DND-41 (cell line): ENCODE measurements at regions not wholly inside any gene's neighbourhood (a gene's known extent, or its start where the extent isn't known, plus 50 kb on each side); places are given as distances from the start of the nearest gene placed in this dataset.
"Not testable (repeated sequence)": the region's sequence is repeated elsewhere in the genome, so short reads cannot be mapped to it uniquely, and the experiment has no call there.

Experiments
- ATAC-seq: fragments of 200-7000 bp; cut with Tn5 transposase; 3 replicates; pipeline ENCODE4 v1.9.1; 2021; ENCODE audit warnings: low read depth; ENCODE audit not compliant: insufficient read depth
- DNase-seq: peaks from one replicate; pipeline ENCODE4 v3.0.0-alpha.2; 2020
- H2AFZ ChIP-seq: 2 replicates; pipeline ENCODE4 v1.6.0; 2012; ENCODE audit warnings: low read depth, low read length
- H3K27ac ChIP-seq: 2 replicates; pipeline ENCODE4 v1.5.1; 2012; ENCODE audit warnings: low read length, inconsistent platforms
- H3K27me3 ChIP-seq: fragments of 200-600 bp; sonication (generic); 2 replicates; pipeline ENCODE4 v1.6.0; 2012; ENCODE audit warnings: low read length, mild to moderate bottlenecking, inconsistent platforms; ENCODE audit not compliant: insufficient read depth, poor library complexity
- H3K36me3 ChIP-seq: 2 replicates; pipeline ENCODE4 v1.5.1; 2012; ENCODE audit warnings: low read length, inconsistent platforms; ENCODE audit not compliant: insufficient read depth
- H3K4me1 ChIP-seq: 2 replicates; pipeline ENCODE4 v1.5.1; 2012; ENCODE audit warnings: mild to moderate bottlenecking, low read length; ENCODE audit not compliant: insufficient read depth
- H3K4me2 ChIP-seq: 2 replicates; pipeline ENCODE4 v1.6.0; 2012; ENCODE audit warnings: mild to moderate bottlenecking, moderate library complexity, low read length, inconsistent platforms; ENCODE audit not compliant: insufficient read depth
- H3K4me3 ChIP-seq, 2 experiments: fragments of 200-600 bp in 1 of 2; shearing (Covaris generic) in 1 of 2; 2 replicates each; pipeline ENCODE4 v1.5.1; 2012 to 2016; ENCODE audit warnings: inconsistent platforms in 2 of 2, low read length in 2 of 2, mild to moderate bottlenecking in 2 of 2, low read depth in 1 of 2, moderate library complexity in 1 of 2
- H3K79me2 ChIP-seq: 2 replicates; pipeline ENCODE4 v1.6.0; 2012; ENCODE audit warnings: low read length, inconsistent platforms; ENCODE audit not compliant: insufficient read depth
- H3K9ac ChIP-seq: 2 replicates; pipeline ENCODE4 v1.6.0; 2012; ENCODE audit warnings: low read depth, mild to moderate bottlenecking, inconsistent platforms, low read length, moderate library complexity
- H3K9me3 ChIP-seq: 2 replicates; pipeline ENCODE4 v1.5.1; 2012; ENCODE audit warnings: low read length, moderate library complexity, mild to moderate bottlenecking, inconsistent platforms; ENCODE audit not compliant: insufficient read depth, severe bottlenecking
- H4K20me1 ChIP-seq: 2 replicates; pipeline ENCODE4 v1.6.0; 2012; ENCODE audit warnings: low read length; ENCODE audit not compliant: insufficient read depth
- EZH2 ChIP-seq: IDR thresholded peaks from 3 replicates; pipeline ENCODE4 v1.6.1; 2012; ENCODE audit warnings: borderline replicate concordance, low read depth, mild to moderate bottlenecking, moderate library complexity, low read length, inconsistent platforms; ENCODE audit not compliant: severe bottlenecking
- TF ChIP-seq, protein P1 (sequence below): IDR thresholded peaks from 2 replicates; pipeline ENCODE4 v1.5.1; 2012; ENCODE audit warnings: borderline replicate concordance, low read length, moderate library complexity, mild to moderate bottlenecking; ENCODE audit not compliant: poor library complexity, severe bottlenecking; ENCODE audit errors: extremely low read depth

- no peak for DNase-seq
- Histone ChIP-seq H3K27ac (no peak overlapping the region), H4K20me1 (no peaks in the 10 kb centered on the region), H3K4me1 (no peaks in the 10 kb centered on the region), H3K4me3 (no peak overlapping the region), H3K9ac (no peak overlapping the region), H3K79me2 (no peaks in the 10 kb centered on the region), H3K4me2 (no peak overlapping the region), H3K9me3 (no peaks in the 10 kb centered on the region), H3K36me3 (no peaks in the 10 kb centered on the region), H3K27me3 (no peaks in the 10 kb centered on the region), H2AFZ (no peak overlapping the region)
- TF ChIP-seq, protein P1, sequence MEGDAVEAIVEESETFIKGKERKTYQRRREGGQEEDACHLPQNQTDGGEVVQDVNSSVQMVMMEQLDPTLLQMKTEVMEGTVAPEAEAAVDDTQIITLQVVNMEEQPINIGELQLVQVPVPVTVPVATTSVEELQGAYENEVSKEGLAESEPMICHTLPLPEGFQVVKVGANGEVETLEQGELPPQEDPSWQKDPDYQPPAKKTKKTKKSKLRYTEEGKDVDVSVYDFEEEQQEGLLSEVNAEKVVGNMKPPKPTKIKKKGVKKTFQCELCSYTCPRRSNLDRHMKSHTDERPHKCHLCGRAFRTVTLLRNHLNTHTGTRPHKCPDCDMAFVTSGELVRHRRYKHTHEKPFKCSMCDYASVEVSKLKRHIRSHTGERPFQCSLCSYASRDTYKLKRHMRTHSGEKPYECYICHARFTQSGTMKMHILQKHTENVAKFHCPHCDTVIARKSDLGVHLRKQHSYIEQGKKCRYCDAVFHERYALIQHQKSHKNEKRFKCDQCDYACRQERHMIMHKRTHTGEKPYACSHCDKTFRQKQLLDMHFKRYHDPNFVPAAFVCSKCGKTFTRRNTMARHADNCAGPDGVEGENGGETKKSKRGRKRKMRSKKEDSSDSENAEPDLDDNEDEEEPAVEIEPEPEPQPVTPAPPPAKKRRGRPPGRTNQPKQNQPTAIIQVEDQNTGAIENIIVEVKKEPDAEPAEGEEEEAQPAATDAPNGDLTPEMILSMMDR, result no peak
- no peak for ATAC-seq
Measured at GRCh38 chr6:120363429-120363828, 970.9 kb downstream of the TBC1D32 start.

DNA sequence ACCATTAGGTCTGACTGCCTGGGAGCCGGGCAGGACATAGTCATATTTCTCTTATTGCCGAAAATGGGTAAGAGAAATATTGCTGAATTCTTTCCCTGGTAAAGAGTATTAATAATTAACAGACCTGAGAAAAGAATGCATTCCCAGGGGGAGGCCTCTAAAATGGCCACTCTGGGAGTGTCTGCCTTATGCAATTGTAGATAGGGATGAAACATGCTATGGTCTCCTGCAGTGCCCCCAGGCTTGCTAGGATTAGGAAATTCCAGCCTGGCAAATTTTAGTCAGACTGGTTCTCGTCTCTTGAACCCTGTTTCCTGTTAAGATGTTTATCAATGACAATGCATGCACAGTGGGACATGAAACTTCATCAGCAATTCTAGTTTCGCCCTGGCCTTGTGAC is 975.7 kb downstream of the TBC1D32 start:
- not testable (repeated sequence) for H3K9me3 ChIP-seq, H3K4me3 ChIP-seq, H2AFZ ChIP-seq, H3K36me3 ChIP-seq, ATAC-seq, H3K4me2 ChIP-seq, DNase-seq, H3K27ac ChIP-seq, H3K9ac ChIP-seq, H3K27me3 ChIP-seq, H4K20me1 ChIP-seq, H3K4me1 ChIP-seq, H3K79me2 ChIP-seq

DNA sequence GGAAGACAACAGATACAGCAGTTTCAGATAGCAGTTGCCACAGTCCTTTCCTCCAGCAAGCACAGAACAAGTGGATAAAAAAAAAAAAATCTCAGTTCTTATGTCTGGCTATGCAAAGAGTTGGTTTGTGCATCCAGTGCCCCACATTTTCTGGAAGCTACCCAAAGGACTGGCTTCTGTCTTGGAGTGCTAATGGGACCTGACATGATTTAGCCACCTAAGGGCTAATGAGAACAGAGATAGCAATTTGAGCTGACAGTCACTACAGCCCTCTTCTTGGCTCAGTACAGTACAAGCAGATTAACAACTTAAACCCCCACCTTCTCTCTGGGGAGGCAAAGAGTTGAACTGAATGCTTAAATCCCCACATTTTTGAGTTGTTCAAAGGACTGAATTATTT is 976.8 kb downstream of the TBC1D32 start:
- TF ChIP-seq, protein P1, result no peak
- TF ChIP-seq EZH2, result no peak
- Histone ChIP-seq H3K4me3 (no peak overlapping the region), H3K9me3 (no peaks in the 10 kb centered on the region), H3K4me1 (peaks cover 10% of the 10 kb centered on the region), H3K9ac (no peak overlapping the region), H3K36me3 (no peaks in the 10 kb centered on the region), H3K79me2 (no peaks in the 10 kb centered on the region), H4K20me1 (no peaks in the 10 kb centered on the region), H3K4me2 (no peak overlapping the region), H3K27me3 (no peaks in the 10 kb centered on the region), H2AFZ (no peak overlapping the region), H3K27ac (no peak overlapping the region)
- no peak for ATAC-seq
- DNase-seq, result no peak

DNA sequence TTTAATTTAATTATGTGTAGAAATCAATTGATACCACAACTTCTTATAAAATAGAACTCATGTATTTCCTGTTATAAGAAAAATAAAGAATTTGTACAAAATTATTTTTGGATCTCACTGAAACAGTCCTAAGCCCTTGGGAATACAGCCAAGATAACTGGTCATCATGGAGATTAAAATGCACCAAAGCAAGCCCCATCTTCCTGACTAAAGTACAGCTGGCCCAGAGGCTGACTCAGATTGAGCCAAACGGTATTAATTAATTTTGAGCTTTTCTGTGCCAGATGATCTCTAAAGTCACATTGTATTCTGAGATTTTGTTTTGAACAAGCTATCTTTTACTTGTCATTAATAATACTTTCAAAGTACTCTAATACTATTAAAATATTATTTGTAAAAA is 978.5 kb downstream of the TBC1D32 start:
- Histone ChIP-seq H3K4me2 (no peak overlapping the region), H4K20me1 (no peaks in the 10 kb centered on the region), H3K4me1 (peaks cover 10% of the 10 kb centered on the region), H3K36me3 (no peaks in the 10 kb centered on the region), H3K79me2 (no peaks in the 10 kb centered on the region), H2AFZ (no peak overlapping the region), H3K4me3 (no peak overlapping the region), H3K27me3 (no peaks in the 10 kb centered on the region), H3K9ac (no peak overlapping the region), H3K27ac (no peak overlapping the region), H3K9me3 (no peaks in the 10 kb centered on the region)
- DNase-seq, result no peak
- TF ChIP-seq, protein P1, result no peak
- TF ChIP-seq EZH2, result no peak
- no peak for ATAC-seq
